Non-pigmented ciliary epithelial cell (primary cell): ENCODE measurements at regions not wholly inside any gene's neighbourhood (a gene's known extent, or its start where the extent isn't known, plus 50 kb on each side); places are given as distances from the start of the nearest gene placed in this dataset.

ENCODE experiments used
- DNase-seq: peaks from one replicate; pipeline ENCODE4 v3.0.0-alpha.2; 2010; ENCODE audit warnings: low read depth

DNA sequence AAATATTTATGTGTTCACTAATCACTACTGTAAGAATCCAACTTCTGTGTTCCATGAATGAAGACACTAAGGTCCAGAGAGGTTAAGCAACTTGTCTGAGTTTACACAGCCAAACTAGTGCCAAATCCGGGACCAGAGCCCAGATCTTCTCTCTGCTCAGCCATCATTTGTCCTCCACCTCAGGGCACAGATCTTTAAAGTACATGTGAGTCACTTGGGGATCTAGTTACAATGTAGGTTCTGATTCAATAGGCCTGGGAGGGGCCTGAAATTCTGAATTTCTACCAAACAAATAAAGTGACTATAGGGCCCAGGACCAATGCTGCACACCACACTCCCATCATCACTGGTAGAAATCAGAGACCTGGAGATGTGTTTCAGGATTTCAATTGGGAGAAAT lies 162.9 kb downstream of the GXYLT1 start:
- no peak for DNase-seq

- no peak for DNase-seq
Observed at GRCh38 chr12:41981013-41981412, 163.7 kb downstream of the GXYLT1 start.

- DNase-seq = no peak
Observed at GRCh38 chr12:41980390-41980789, 164.3 kb downstream of the GXYLT1 start.

DNA sequence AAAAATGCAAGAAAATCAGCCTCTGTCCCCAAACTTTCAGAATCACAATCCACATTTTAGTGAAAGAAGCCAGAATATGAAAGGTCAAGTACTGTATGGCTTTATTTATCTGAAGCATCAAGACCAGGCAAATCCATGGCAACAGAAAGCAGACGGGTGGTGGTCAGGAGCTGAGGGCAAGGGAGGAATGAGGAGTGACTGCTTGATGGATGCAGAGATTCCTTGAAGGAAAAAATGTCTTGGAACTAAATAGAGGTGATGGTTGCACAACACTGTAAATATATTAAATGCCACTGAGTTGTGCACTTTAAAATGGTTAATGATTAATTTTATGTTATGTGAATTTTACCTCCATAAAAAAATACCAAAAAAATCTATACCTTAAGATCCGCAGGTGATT lies 165.1 kb downstream of the GXYLT1 start:
- no peak for DNase-seq

DNA sequence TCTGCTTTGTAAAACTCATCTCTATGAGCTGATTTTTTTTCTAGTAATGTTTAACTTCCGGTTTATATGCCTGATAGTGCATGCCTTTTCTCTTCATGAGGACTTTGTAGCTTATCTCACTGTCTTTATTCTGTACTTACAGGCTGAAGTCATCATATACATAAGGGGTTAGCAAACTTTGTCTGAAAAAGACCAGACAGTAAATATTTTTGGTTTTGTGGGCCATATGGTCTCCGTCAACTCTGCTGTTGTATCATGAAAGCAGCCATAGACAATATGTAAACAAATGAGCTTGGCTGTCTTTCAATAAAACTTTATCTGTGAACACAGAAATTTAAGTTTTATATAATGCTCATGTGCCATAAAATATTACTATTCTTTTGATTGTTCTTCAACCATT lies 172.1 kb downstream of the GXYLT1 start:
- no peak for DNase-seq

- DNase-seq = no peak
Observed at GRCh38 chr12:41972196-41972595, 172.5 kb downstream of the GXYLT1 start.

GRCh38 chr12:41970744-41971143 lies 173.9 kb downstream of the GXYLT1 start:
- DNase-seq = no peak

GRCh38 chr12:41968599-41968998 lies 176.1 kb downstream of the GXYLT1 start:
- DNase-seq = no peak

- DNase-seq = peak; percentile 60
Observed at GRCh38 chr12:41967668-41968500, 176.8 kb downstream of the GXYLT1 start.

DNA sequence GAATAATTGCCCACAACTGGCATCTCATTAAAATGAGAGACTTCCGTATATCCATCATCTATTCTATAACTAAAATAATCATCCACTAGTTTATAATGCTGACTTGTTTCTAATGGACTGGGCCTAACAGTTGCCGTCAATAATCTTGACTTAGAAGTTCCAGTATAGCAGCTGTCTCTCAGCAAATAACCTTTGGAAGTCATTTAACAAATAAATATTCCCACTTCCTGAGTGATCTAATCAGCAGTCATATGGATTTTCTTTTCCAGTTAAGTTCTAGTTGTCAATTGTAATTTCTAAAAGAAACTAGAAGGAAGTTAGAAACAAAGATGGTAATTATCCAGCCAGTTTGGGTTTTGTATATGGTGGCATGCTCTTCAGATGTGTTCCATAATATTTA lies 177.8 kb downstream of the GXYLT1 start:
- no peak for DNase-seq

- no peak for DNase-seq
Observed at GRCh38 chr12:41966001-41966400, 178.7 kb downstream of the GXYLT1 start.

DNA sequence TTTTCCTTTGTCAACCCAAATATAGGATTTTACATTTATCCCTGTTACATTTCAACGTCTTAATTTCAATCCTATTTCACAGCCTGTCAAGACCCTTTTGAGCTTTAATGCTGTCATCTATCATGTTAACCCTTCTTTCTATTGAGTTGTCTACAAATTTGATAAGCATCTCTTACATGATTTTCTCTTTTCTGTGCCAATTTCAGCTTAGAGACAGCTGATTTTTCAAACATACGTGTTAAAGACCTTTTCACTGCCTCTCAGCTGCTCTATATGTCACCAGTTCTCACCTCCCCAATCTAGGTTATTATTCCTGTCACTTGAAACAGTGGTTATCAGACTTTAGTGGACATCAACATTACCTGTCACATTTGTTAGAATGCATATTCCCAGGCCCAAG lies 181.3 kb downstream of the GXYLT1 start:
- no peak for DNase-seq

- no peak for DNase-seq
Observed at GRCh38 chr12:41962171-41962572, 182.5 kb downstream of the GXYLT1 start.

DNA sequence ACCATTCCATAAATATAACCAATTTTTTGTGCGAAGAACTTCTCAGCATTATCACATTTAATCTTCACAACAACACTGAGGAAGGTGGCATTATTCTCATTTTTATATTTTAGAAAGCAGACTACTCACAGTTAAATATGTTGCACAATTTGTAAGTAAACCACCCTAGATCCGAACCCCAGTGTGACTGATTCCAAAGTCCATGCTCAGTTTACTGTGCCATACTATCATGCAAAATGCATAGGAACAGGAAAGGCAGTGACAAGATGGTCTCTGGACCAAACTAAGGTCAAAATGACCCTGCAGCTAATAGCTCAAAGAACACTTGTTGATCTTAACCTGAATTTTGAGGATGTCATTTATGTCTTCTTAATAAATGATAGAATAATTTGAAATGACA lies 185.4 kb downstream of the GXYLT1 start:
- DNase-seq = no peak

GRCh38 chr12:41956353-41956752 lies 188.3 kb downstream of the GXYLT1 start:
- no peak for DNase-seq

GRCh38 chr12:41950455-41950854 lies 194.2 kb downstream of the GXYLT1 start:
- DNase-seq = no peak

- no peak for DNase-seq
Observed at GRCh38 chr12:41946106-41946505, 198.6 kb downstream of the GXYLT1 start.

DNA sequence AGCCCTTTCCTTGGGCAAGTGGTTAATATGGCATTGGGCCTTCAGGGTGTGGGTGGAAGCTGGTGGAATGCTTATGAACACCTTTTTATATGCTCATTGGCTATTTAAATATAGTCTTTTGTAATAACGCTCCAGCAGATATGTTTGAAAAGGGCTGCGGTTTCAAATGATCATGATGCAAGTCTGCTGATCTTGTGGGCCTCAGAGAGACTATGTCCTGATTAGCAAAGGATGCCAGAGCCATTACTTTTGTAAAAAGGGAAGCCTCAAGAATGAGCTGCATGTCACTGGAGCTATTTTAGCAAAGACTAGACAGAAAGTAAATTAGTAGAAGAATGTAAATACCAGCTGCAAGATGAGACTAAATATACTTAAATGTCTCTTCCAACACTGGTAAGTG lies 200.5 kb downstream of the GXYLT1 start:
- DNase-seq = no peak

GRCh38 chr12:41943671-41944070 lies 201.0 kb downstream of the GXYLT1 start:
- DNase-seq = no peak

- DNase-seq = no peak
Observed at GRCh38 chr12:41942354-41942753, 202.3 kb downstream of the GXYLT1 start.

DNA sequence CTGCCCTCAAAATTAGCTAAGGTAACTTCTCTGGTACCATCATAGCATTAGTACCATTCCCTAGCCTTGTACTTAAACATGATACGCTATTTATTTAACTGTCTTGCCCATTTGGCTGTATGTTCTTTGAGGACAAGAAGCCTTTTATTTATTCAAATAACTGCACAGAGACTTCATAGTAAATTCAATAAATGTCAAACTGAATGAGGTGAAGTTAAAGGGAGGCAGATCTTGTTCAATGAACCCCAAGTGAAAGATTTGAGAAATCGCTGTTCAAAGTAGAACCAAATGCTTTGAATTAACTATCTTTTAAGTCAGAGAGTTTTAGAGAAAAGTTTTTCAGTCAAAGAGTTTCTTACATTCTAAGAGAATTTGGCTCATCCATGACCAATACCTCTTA lies 203.6 kb downstream of the GXYLT1 start:
- no peak for DNase-seq

GRCh38 chr12:41940571-41940970 lies 204.1 kb downstream of the GXYLT1 start:
- DNase-seq = no peak

GRCh38 chr12:41936333-41936732 lies 208.3 kb downstream of the GXYLT1 start:
- no peak for DNase-seq

DNA sequence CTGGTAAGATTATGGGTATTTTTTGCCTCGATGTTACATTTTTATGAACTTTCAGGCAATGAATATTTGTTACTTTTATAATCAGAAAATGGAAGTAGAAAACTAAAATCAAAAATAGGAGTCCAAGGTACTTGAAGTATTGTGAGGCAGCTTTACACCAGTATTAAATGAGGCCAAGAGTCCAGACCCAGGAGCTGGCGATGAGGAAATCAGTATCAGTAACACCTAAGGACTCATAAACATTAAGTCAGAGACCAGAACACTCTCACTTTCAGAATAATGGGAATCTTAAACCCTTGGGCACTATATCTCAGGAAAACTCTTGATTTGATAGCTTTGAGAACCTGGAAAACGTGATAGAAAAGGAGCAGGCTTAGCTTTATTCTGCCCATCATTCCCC lies 208.8 kb downstream of the GXYLT1 start:
- no peak for DNase-seq
